ENCODE measurements at regions not wholly inside any gene's neighbourhood (a gene's known extent, or its start where the extent isn't known, plus 50 kb on each side); places are given as distances from the start of the nearest gene placed in this dataset.

DNA sequence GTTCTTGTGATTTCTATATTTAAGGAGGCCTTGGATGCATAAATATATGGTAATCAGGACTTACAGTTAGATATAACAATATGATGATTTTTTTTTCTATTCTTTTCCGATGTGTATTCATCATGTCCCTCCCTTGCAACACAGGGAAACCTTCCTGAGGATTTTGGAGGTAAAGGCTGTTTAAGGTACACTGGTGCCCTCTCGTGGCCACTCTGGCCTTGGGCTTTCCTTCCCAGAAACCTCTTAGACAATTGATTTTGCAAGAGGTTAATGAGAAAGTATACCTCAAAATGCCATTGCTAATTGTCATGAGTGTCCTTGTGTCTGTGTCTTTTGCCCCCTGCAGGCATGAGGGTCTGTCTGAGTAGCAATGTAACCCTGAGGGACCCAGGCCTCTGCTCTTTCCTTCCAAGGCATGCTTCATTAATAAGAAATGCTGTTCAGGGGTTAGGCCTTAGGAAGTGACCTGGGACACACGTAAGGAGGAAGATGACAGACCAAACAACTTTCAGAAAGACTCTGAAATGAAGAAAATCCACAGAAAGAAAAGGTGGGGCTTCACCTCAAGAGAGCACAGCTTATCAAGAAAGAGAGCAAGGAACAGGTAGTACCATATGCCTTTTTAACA lies 70.3 kb upstream of the PPP2R3A start:
- Histone ChIP-seq H3K9me3 (no peaks in the 10 kb centered on the region), H3K4me3 (no peak overlapping the region), H3K27me3 (no peaks in the 10 kb centered on the region), H3K4me1 (no peaks in the 10 kb centered on the region), H3K27ac (no peak overlapping the region), H3K36me3 (no peaks in the 10 kb centered on the region)
- intact Hi-C loops (cut with DNase I) = loop anchor here in 9 of 10 donors (1.0 to 10.0 kb wide), 8 partner anchors 1098 to 1294 kb away; partner anchors contain the start of gene EPHB1 (in 7 of the 9)
- peak; percentile 61 to 90 (median 84) for TF ChIP-seq CTCF (IDR thresholded peaks at IDR 0.05)
- ATAC-seq = peak in 4 of 8 donors; percentile 52 to 66 (median 59)
- 17 to 22% methylated on average over 3 of the region's 3 CpGs for WGBS, 2 donors
- peak; percentile 57 to 70 for DNase-seq

DNA sequence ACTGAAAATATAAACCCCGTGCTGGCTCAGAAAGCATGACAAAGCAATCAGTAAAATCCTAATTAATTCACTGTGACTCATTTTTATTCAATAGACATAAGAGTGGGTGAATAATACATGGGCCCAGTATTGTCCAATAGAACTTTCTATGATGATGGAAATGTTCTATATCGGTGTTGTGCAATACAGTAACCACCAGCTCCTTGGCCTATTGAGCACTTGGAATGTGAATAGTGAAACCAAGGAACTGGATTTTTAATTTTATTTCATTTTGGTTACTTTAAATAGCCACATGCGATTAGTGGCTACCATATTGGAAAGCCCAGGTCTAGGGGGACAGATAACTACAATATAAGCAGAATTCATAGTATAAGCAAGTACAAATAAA lies 69.8 kb upstream of the PPP2R3A start:
- Histone ChIP-seq H3K4me3 (no peak overlapping the region), H3K27me3 (no peaks in the 10 kb centered on the region), H3K4me1 (no peaks in the 10 kb centered on the region), H3K9me3 (no peaks in the 10 kb centered on the region), H3K27ac (no peak overlapping the region), H3K36me3 (no peaks in the 10 kb centered on the region)
- DNase-seq = no peak
- ATAC-seq = no peak
- intact Hi-C loops (cut with DNase I) = loop anchor here in 9 of 10 donors (1.0 to 10.0 kb wide), 8 partner anchors 1098 to 1295 kb away; partner anchors contain the start of gene EPHB1 (in 7 of the 9)
- 94 to 97% methylated on average over 3 of the region's 3 CpGs for WGBS, 2 donors
- no peak for TF ChIP-seq CTCF (IDR thresholded peaks at IDR 0.05)

- H3K9me3 ChIP-seq = no peaks in the 10 kb centered on the region
- no peaks in the 10 kb centered on the region for H3K36me3 ChIP-seq
- H3K27ac ChIP-seq = no peak overlapping the region
- H3K4me3 ChIP-seq = no peak overlapping the region
- H3K4me1 ChIP-seq = no peaks in the 10 kb centered on the region
- intact Hi-C loops (cut with DNase I) = loop anchor here in 7 of 10 donors (5.0 to 10.0 kb wide), 4 partner anchors 1099 to 1294 kb away; partner anchors contain the start of gene EPHB1 (in 2 of the 7)
- 71 to 77% methylated on average over 2 of the region's 2 CpGs for WGBS, 2 donors
- ATAC-seq = no peak
- DNase-seq = no peak
- no peaks in the 10 kb centered on the region for H3K27me3 ChIP-seq
- no peak for TF ChIP-seq CTCF (IDR thresholded peaks at IDR 0.05)
These were observed 68.9 kb upstream of the PPP2R3A start for GRCh38 chr3:135896613-135897012.

DNA sequence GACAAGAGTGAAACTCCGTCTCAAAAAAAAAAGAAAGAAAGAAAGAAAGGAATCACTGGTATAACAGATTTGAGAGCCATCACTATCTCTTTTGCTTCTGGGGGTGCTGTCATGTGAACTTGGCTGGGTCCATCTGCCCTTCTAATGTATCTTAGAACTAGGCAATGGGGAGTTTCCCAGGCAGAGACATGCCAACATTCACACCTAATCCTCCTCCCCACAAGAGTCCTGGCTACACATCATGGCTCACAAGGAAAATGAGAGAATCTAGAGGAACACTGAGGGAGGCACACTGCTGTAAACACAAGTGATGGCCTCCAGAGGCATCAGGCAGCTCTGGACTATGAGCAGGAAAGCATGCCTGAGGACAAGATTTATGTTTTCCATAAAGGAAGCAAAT lies 67.8 kb upstream of the PPP2R3A start:
- TF ChIP-seq CTCF (IDR thresholded peaks at IDR 0.05) = no peak
- Histone ChIP-seq H3K36me3 (no peaks in the 10 kb centered on the region), H3K9me3 (no peaks in the 10 kb centered on the region), H3K4me1 (no peaks in the 10 kb centered on the region), H3K4me3 (no peak overlapping the region), H3K27me3 (no peaks in the 10 kb centered on the region), H3K27ac (no peak overlapping the region)
- WGBS, 2 donors = 91 to 100% methylated on average over 1 of the region's 1 CpG
- intact Hi-C loops (cut with DNase I) = loop anchor here in 7 of 10 donors (5.0 to 10.0 kb wide), 4 partner anchors 1100 to 1295 kb away; partner anchors contain the start of gene EPHB1 (in 2 of the 7)
- ATAC-seq (no peak), DNase-seq (no peak)
